ENCODE measurements at regions not wholly inside any gene's neighbourhood (a gene's known extent, or its start where the extent isn't known, plus 50 kb on each side); places are given as distances from the start of the nearest gene placed in this dataset.

- TF ChIP-seq CTCF (conservative IDR thresholded peaks at IDR 0.05; ENCODE audit: low read depth, low read length) (no peak), EZH2 (IDR thresholded peaks at IDR 0.05; ENCODE audit: borderline replicate concordance, low read depth, low read length, poor library complexity, severe bottlenecking) (no peak)
Measured at GRCh38 chr6:92126088-92126487, 1293.3 kb downstream of the EPHA7 start.

Measured in A673 (cell line).